HG03521 (cell line): ENCODE measurements at regions not wholly inside any gene's neighbourhood (a gene's known extent, or its start where the extent isn't known, plus 50 kb on each side); places are given as distances from the start of the nearest gene placed in this dataset.
"Not testable (repeated sequence)": the region's sequence is repeated elsewhere in the genome, so short reads cannot be mapped to it uniquely, and the experiment has no call there.

ENCODE experiments used
- ATAC-seq: cut with Tn5 transposase; IDR thresholded peaks from one replicate; pipeline ENCODE4 v1.9.1; 2021; ENCODE audit warnings: mild to moderate bottlenecking, moderate library complexity; ENCODE audit not compliant: unreplicated experiment

DNA sequence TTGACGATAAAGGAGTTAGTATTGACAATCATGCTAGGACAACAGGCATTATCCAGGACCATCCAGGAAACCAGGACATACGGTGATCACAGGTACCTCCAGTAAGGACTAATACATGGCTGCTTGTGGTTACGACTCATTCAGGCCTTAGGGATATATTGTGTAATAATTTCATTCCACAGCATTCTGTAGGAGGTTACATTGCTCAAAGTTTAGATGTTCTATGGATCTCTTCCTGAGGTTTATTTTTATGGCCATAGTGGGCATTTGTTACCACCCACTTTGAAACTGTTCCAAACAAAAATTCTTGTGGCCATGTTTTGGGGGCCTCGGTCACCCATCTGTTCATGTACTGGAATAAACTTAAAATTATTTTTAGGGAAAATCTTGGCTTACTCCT is 431.6 kb downstream of the METTL4 start:
- ATAC-seq = no peak

GRCh38 chr18:2143636-2144035 is 427.7 kb downstream of the METTL4 start:
- no peak for ATAC-seq

DNA sequence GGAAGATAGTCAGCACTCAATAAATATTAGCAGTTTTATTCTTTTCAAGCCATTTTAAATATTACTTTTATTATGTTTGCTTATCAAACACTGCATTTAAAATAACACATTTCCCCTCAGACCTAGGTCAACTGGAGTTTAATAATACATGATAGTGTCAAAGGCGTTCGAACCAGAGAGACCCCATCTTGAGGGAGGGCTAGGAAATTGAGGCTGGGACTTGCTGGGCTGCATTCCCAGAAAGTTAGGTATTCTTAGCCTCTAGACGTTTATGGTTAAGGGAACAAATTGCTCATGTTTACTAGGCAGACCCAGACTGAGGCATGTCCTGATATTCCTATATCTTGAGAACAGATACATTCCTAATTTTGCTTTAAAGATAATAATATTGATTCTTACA is 426.5 kb downstream of the METTL4 start:
- ATAC-seq = no peak

DNA sequence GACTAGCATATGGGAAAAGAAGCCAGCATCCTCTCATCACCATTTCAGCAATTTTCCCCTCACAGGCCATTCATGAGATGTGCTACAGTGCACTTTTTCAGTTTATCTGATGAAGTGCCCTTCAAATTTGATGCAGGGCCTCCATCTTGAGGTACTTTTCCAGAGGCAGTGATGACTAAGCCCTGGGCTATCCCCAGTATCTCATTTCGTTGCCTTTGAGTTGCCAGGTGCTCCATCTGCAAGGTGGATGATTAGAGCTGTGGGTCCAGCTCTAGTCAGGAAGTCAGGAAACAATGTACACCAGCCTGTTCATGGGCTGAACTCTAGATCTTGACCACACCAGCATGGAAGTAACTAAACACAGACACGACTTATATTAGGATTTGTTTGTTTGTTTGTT is 425.2 kb downstream of the METTL4 start:
- no peak for ATAC-seq

DNA sequence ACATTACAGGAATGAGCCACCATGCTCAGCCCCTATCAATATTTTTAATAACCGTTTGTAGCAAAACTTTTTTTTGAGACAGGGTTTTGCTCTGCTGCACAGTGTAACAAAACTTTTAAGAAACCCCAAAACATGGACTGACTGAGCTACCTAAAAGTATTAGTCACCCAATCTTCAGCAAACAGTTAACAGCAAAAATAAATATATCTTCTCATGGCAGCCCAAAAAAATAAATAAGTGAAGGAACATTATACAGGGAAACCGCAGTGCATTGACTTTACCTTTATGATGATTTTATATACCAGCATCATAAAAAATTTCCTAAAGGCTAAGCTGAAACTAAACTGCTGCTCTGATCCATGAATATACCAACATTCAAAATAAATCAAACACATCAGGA is 424.6 kb downstream of the METTL4 start:
- ATAC-seq = no peak

DNA sequence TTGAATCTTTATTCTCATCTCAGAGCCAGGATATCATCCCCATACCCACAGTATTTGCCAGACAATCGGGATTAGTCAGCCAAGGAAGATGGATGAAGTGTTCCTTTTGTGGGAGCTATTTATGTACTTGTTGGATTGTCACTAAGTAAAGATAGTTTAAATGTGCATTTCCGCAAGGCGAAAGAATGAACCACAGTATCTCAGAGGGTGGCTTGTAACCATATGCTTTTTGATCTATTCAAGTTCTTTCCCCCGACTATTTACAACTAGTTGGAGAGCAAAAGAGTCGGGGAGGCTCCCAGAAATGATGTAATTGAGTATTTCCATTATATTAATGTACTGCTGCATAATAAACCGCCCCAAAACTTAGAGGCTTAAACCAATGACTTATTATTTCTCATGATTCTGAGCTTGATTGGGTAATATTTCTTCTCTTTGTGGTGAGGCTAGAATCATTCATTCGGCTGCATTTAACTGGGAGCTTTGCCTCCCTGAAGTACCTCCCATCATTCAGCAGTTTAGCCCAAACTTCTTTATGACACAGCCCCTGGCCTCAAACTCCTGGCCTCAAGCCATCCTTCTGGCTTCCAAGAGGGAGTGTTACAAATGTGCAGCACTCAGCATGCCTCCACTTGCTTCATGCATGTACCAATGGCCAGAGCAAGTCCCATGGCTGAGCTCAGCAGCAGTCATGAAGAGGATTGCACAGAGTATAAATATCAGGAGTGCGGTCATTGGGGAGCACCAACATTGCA is 423.7 kb downstream of the METTL4 start:
- ATAC-seq = no peak

GRCh38 chr18:2148823-2149222 is 422.5 kb downstream of the METTL4 start:
- ATAC-seq = no peak

DNA sequence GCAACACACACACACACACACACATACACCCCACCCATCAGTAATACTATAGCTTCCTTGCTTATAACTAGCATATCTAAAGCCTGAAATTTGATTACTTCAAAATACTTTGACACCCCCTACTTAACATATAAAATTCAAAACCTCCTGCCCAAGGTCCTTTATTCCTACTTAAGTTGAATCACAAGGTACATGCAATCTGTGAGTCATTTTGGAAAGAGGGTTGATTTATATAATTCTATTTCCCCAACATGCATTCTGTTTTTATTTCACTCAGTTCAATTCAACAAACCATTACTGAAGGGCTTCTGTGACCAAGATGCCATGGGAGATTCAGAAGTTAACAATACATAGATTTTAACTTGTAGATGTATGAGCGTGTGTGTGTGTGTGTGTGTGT is 420.7 kb downstream of the METTL4 start:
- no peak for ATAC-seq

GRCh38 chr18:2154278-2154677 is 417.0 kb downstream of the METTL4 start:
- ATAC-seq = no peak

- no peak for ATAC-seq
These were observed 406.4 kb downstream of the METTL4 start for GRCh38 chr18:2164644-2165550.

- not testable (repeated sequence) for ATAC-seq
These were observed 404.4 kb downstream of the METTL4 start for GRCh38 chr18:2166876-2167275.

DNA sequence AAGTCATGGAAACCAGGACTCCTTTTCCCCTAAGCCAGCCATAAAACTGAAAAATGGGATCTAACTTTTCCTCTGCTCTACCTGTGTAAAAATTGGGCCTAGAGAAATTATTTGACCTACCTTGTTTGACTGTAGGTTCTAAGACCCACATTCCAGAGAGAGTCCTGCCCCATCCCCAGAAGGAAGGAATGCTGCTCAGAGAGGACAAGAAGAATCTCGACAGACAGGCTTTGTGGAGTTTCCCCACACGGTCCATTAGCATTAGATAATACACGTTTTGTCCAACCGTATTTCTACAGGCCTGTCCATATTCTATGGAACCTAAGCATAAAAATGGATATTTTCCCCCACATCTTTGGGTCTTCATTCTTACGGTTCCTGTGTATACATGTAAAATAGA is 403.3 kb downstream of the METTL4 start:
- no peak for ATAC-seq

GRCh38 chr18:2169656-2170055 is 401.6 kb downstream of the METTL4 start:
- ATAC-seq = no peak

GRCh38 chr18:2171840-2172625 is 399.3 kb downstream of the METTL4 start:
- ATAC-seq = no peak

DNA sequence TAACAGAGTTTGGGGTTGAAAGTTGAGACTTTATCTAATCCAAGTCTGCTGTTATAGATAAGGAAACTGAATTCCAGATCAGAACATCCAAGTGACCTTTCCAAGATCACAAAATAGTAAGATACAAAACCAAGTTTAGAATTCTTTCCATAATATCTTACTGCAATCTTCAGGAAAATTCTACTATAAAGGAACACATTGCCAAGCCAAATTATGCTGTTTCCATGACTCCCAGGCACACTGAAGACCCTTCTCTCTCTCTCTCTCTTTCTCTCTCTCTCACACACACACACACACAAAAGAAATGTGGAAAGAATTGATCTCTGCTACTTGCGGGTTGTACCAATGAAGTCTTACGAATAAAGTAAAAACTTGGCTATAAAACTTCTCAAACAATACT is 398.4 kb downstream of the METTL4 start:
- no peak for ATAC-seq

- ATAC-seq = no peak
These were observed 397.8 kb downstream of the METTL4 start for GRCh38 chr18:2173486-2173885.

GRCh38 chr18:2178036-2178435 is 393.3 kb downstream of the METTL4 start:
- ATAC-seq = no peak

- no peak for ATAC-seq
These were observed 391.7 kb downstream of the METTL4 start for GRCh38 chr18:2179498-2180183.

DNA sequence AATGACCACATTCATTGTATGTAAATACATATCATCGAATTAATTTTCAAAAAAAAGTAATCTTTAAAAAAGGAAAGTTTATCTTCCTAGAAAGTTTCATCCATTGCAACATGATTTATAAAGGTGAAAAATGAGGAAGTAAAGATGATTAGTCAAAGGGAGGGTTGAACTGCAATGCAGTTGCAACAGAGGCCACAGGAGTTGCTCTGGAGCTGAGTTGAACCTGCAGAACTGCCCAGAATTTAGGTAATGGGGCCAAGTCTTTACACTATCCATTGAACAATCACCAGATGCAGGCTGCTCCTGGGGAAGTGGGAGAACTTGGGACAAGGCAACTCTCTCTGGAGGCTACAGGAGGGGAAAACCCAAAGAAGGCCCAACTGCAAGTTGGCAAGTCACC is 390.7 kb downstream of the METTL4 start:
- no peak for ATAC-seq

DNA sequence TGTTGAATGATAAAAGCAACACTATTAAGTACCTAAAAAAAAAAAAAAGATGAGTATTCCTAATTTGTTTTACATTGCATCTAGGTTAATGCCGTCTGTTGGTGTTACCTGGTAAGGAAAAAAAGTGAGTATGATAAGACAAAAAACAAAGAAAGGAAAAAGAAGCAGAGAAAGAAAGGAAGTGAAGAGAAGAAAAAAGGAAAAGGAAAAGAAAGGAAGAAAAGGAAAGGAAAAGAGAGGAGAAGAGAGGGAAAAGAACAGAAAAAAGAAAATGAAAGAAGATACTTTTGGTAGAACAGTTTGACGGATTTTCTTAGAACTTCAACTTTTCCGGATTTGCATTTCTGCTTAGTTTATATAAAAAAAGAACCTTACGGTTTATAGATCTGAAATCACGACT is 387.9 kb downstream of the METTL4 start:
- ATAC-seq = no peak

DNA sequence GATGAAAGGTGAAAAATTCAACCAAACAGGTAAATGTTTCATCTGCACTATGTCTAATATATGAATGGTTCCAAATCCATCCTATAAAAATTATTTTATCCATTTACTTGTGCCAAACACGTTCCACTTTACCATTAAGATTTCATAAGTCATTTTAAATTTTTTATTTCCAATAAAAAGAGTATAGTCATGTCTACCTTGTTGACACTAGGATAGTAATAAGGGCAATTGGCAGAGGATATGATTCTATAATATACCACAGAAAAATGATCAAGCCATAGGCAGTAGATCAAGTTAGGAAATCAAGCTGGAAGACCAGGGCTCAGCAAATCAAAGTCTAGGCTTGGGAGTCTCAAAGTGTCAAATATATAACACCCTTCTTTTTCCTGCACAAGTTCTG is 384.3 kb downstream of the METTL4 start:
- ATAC-seq = no peak
